ENCODE measurements at regions not wholly inside any gene's neighbourhood (a gene's known extent, or its start where the extent isn't known, plus 50 kb on each side); places are given as distances from the start of the nearest gene placed in this dataset.
"Not testable (repeated sequence)": the region's sequence is repeated elsewhere in the genome, so short reads cannot be mapped to it uniquely, and the experiment has no call there.

DNA sequence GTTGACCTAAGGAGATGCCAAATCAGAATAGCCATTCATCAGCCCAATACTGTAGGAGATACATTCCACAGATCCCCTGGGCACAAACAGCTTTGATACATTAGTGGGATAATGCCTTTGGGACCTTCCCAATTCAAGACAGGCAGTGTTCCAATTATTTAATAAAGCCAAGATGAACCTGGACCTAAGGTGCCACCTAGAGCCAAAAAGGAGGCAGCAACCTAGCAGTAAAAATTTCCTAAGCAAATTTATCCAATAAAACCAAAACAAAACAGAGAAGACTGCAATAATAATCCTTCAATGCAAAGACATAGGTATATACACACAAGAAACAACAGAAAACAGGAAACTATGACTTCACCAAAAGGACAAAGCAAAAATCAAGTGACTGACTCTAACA lies 253.0 kb downstream of the HINT1 start:
- no peak for DNase-seq (ENCODE audit: low read depth)
- Histone ChIP-seq H3K4me3 (ENCODE audit: low read depth, low read length) (no peak overlapping the region), H3K36me3 (ENCODE audit: control insufficient read depth, insufficient read depth, low read length) (no peaks in the 10 kb centered on the region), H3K27me3 (ENCODE audit: control insufficient read depth, insufficient read depth, low read length) (no peaks in the 10 kb centered on the region)
- ChIA-PET POLR2A (no interaction called here), CTCF (no interaction called here)
- TF ChIP-seq, protein P1, sequence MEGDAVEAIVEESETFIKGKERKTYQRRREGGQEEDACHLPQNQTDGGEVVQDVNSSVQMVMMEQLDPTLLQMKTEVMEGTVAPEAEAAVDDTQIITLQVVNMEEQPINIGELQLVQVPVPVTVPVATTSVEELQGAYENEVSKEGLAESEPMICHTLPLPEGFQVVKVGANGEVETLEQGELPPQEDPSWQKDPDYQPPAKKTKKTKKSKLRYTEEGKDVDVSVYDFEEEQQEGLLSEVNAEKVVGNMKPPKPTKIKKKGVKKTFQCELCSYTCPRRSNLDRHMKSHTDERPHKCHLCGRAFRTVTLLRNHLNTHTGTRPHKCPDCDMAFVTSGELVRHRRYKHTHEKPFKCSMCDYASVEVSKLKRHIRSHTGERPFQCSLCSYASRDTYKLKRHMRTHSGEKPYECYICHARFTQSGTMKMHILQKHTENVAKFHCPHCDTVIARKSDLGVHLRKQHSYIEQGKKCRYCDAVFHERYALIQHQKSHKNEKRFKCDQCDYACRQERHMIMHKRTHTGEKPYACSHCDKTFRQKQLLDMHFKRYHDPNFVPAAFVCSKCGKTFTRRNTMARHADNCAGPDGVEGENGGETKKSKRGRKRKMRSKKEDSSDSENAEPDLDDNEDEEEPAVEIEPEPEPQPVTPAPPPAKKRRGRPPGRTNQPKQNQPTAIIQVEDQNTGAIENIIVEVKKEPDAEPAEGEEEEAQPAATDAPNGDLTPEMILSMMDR (IDR thresholded peaks at IDR 0.05; ENCODE audit: insufficient read depth, low read depth, low read length) = no peak

DNA sequence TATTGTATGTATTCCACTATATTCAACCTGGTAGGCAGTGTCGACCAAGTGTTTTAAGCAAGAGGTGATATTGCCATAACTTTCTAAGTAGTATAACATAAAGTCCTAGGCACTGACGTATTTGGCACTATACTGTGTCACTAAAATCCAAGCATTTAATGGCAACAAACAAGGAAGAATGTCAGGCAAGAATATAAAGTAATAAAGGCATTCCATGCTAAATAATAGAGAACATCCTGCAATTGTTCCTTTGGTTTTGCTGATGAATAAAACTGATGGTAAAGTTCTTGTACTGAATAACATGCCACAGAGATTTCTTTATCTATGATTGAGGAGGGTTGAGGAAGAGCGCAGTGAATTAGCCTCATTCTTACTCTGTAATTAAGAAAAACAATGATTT lies 256.9 kb downstream of the HINT1 start:
- no peaks in the 10 kb centered on the region for H3K27me3 ChIP-seq (ENCODE audit: control insufficient read depth, insufficient read depth, low read length)
- H3K36me3 ChIP-seq (ENCODE audit: control insufficient read depth, insufficient read depth, low read length) = no peaks in the 10 kb centered on the region
- ChIA-PET POLR2A (no interaction called here), CTCF (no interaction called here)
- no peak overlapping the region for H3K4me3 ChIP-seq (ENCODE audit: low read depth, low read length)
- DNase-seq (ENCODE audit: low read depth) = no peak
- TF ChIP-seq, protein P1 (IDR thresholded peaks at IDR 0.05; ENCODE audit: insufficient read depth, low read depth, low read length) = no peak

DNA sequence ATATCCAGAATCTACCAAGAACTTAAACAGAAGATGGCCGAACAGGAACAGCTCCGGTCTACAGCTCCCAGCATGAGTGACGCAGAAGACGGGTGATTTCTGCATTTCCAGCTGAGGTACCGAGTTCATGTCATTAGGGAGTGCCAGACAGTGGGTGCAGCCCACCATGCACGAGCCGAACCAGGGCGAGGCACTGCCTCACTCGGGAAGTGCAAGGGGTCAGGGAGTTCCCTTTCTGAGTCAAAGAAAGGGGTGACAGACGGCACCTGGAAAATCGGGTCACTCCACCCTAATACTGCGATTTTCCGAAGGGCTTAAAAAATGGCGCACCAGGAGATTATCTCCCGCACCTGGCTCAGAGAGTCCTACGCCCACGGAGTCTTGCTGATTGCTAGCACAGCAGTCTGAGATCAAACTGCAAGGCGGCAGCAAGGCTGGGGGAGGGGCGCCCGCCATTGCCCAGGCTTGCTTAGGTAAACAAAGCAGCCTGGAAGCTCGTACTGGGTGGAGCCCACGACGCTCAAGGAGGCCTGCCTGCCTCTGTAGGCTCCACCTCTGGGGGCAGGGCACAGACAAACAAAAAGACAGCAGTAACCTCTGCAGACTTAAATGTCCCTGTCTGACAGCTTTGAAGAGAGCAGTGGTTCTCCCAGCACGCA lies 267.4 kb downstream of the HINT1 start:
- H3K27me3 ChIP-seq (ENCODE audit: control insufficient read depth, insufficient read depth, low read length); H3K4me3 ChIP-seq (ENCODE audit: low read depth, low read length); CTCF ChIA-PET; H3K36me3 ChIP-seq (ENCODE audit: control insufficient read depth, insufficient read depth, low read length); POLR2A ChIA-PET; DNase-seq (ENCODE audit: low read depth): not testable (repeated sequence)

DNA sequence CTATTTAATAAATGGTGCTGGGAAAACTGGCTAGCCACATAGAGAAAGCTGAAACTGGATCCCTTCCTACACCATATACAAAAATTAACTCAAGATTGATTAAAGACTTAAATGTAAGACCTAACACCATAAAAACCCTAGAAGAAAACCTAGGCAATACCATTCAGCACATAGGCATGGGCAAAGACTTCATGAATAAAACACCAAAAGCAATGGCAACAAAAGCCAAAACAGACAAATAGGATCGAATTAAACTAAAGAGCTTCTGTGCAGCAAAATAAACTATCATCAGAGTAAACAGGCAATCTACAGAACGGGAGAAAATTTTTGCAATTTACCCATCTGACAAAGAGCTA lies 267.9 kb downstream of the HINT1 start:
- not testable (repeated sequence) for DNase-seq (ENCODE audit: low read depth)

DNA sequence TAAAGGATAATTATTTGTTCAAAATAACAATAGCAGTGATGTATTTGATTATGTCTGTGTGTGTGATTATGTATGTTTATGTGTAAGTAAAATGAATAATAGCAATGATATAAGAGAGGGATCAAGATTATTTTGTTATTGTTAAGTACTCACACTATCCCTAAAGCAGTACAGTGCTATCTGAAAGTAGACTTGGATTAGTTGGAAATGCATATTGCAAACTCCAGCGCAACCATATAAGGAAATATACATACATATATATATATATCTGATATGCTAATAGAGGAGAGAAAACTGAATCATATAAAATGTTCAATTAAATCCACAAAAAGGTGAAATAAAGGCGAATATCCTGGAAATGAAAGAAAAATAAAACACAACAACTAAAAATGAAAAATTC lies 268.4 kb downstream of the HINT1 start:
- CTCF ChIA-PET = no interaction called here
- H3K27me3 ChIP-seq (ENCODE audit: control insufficient read depth, insufficient read depth, low read length) = no peaks in the 10 kb centered on the region
- POLR2A ChIA-PET = no interaction called here
- TF ChIP-seq, protein P1 (IDR thresholded peaks at IDR 0.05; ENCODE audit: insufficient read depth, low read depth, low read length) = no peak
- no peak for DNase-seq (ENCODE audit: low read depth)
- H3K36me3 ChIP-seq (ENCODE audit: control insufficient read depth, insufficient read depth, low read length) = no peaks in the 10 kb centered on the region
- no peak overlapping the region for H3K4me3 ChIP-seq (ENCODE audit: low read depth, low read length)

More for the DNA sequence above, 267.9 kb downstream of the HINT1 start:
- H3K36me3 ChIP-seq (ENCODE audit: control insufficient read depth, insufficient read depth, low read length); POLR2A ChIA-PET; H3K4me3 ChIP-seq (ENCODE audit: low read depth, low read length); CTCF ChIA-PET; H3K27me3 ChIP-seq (ENCODE audit: control insufficient read depth, insufficient read depth, low read length): not testable (repeated sequence)

DNA sequence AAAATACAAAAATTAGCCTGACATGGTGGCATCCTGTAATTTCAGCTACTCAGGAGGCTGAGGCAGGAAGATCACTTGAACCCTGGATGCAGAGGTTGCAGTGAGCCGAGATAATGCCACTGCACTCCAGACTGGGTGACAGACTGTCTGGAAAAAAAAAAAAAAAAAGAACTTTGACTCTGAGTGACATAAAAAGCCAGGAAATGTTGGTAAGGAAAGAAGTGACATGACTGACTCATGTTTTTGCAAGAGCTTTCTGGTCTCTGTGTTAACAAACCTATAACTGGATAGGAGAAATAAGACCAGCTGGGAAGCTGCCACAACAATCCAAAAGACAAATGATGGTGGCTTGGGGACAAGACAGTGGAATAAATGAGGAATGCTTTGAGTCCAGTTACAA lies 272.1 kb downstream of the HINT1 start:
- CTCF ChIA-PET = no interaction called here
- Histone ChIP-seq H3K27me3 (ENCODE audit: control insufficient read depth, insufficient read depth, low read length) (no peaks in the 10 kb centered on the region), H3K4me3 (ENCODE audit: low read depth, low read length) (no peak overlapping the region), H3K36me3 (ENCODE audit: control insufficient read depth, insufficient read depth, low read length) (no peaks in the 10 kb centered on the region)
- POLR2A ChIA-PET = no interaction called here
- TF ChIP-seq, protein P1 (IDR thresholded peaks at IDR 0.05; ENCODE audit: insufficient read depth, low read depth, low read length) = no peak
- no peak for DNase-seq (ENCODE audit: low read depth)
